K562 (cell line): ENCODE measurements at regions not wholly inside any gene's neighbourhood (a gene's known extent, or its start where the extent isn't known, plus 50 kb on each side); places are given as distances from the start of the nearest gene placed in this dataset.

Experiments
- ATAC-seq: fragments of 200-7000 bp; cut with Tn5 transposase; 3 replicates; pipeline ENCODE4 v1.9.1; 2020; ENCODE audit warnings: moderate library complexity
- BruUV-seq: library from RNA; stranded (reverse); fragments of 400-500 nt; replicated peaks from 2 replicates; lab custom pipeline; 2021; lab: Mats Ljungman, UMichigan
- CTCF ChIA-PET: fragments of 300-600 bp; formaldehyde crosslinking; extraction: SDS; loops from one replicate; lab custom pipeline; 2021; ENCODE audit warnings: low intra/inter-chr PET ratio; lab: Yijun Ruan, JAX
- POLR2A ChIA-PET: fragments of 300-600, 350-650 bp; sonication (Branson Sonifier 250); formaldehyde crosslinking; extraction: SDS; loops from one replicate; lab custom pipeline; 2021; ENCODE audit warnings: antibody characterized with exemption, inconsistent platforms; lab: Yijun Ruan, JAX
- DNase-seq, 4 experiments: peaks; one replicate each; pipeline versions ENCODE4 v3.0.0 to v3.0.0-alpha.2; 2011 to 2018; ENCODE audit warnings: low spot score in 3 of 4, mixed read lengths in 3 of 4; ENCODE audit errors: extremely low read depth in 1 of 4
- FAIRE-seq: peaks from 2 replicates; lab custom pipeline; 2011; peaks lifted over from hg19 to GRCh38; lab: Jason Lieb, UNC
- H2AFZ ChIP-seq: 2 replicates; pipeline ENCODE4 v1.6.0; 2011; ENCODE audit warnings: low read depth, low read length, control low read depth, inconsistent platforms
- H3K27ac ChIP-seq: fragments of 200-600 bp; 3 replicates; pipeline ENCODE4 v1.8.0; 2011; ENCODE audit warnings: low read depth, mild to moderate bottlenecking, control low read depth, inconsistent platforms, low read length, moderate library complexity, mixed read lengths; ENCODE audit errors: extremely low read depth
- H3K27me3 ChIP-seq, 2 experiments: fragments of 300-600 bp in 1 of 2; 2 replicates in 1 of 2; 3 replicates in 1 of 2; pipeline versions ENCODE4 v1.6.0 to v1.8.0; 2011; ENCODE audit warnings: inconsistent platforms in 2 of 2, low read length in 2 of 2, mild to moderate bottlenecking in 1 of 2, mixed read lengths in 1 of 2, moderate library complexity in 1 of 2; ENCODE audit not compliant: control insufficient read depth in 2 of 2, insufficient read depth in 2 of 2
- H3K36me3 ChIP-seq: fragments of 300-600 bp; 3 replicates; pipeline ENCODE4 v1.8.0; 2011; ENCODE audit warnings: mild to moderate bottlenecking, low read length, inconsistent platforms; ENCODE audit not compliant: control insufficient read depth, insufficient read depth
- H3K4me1 ChIP-seq, 2 experiments: fragments of 200-600 bp in 1 of 2; replicated peaks in 1 of 2; 2 replicates in 1 of 2; 3 replicates in 1 of 2; pipeline versions ENCODE4 v1.5.1 to v1.8.0; 2011; ENCODE audit warnings: inconsistent platforms in 2 of 2, low read length in 2 of 2, mild to moderate bottlenecking in 1 of 2, mixed read lengths in 1 of 2, moderate library complexity in 1 of 2; ENCODE audit not compliant: control insufficient read depth in 2 of 2, insufficient read depth in 2 of 2
- H3K4me2 ChIP-seq: 2 replicates; pipeline ENCODE4 v1.6.1; 2011; ENCODE audit warnings: low read length, control low read depth, inconsistent platforms, mixed read lengths; ENCODE audit not compliant: insufficient read depth
- H3K4me3 ChIP-seq: fragments of 200-600 bp; sonication (generic), shearing (Covaris generic); 2 replicates; pipeline ENCODE4 v1.5.1; 2016; ENCODE audit warnings: control low read depth, inconsistent platforms
- H3K79me2 ChIP-seq: fragments of 200-600 bp; 3 replicates; pipeline ENCODE4 v1.8.0; 2011; ENCODE audit warnings: low read length, inconsistent platforms; ENCODE audit not compliant: control insufficient read depth, insufficient read depth
- H3K9ac ChIP-seq, 2 experiments: 2 replicates each; pipeline versions ENCODE4 v1.6.0 to v1.6.1; 2011; ENCODE audit warnings: low read depth in 2 of 2, low read length in 2 of 2, control low read depth in 1 of 2, inconsistent platforms in 1 of 2, mild to moderate bottlenecking in 1 of 2, mixed read lengths in 1 of 2; ENCODE audit not compliant: insufficient read depth in 1 of 2
- H3K9me1 ChIP-seq: one replicate; pipeline ENCODE4 v1.6.0; 2011; ENCODE audit warnings: inconsistent platforms, mild to moderate bottlenecking, low read length, moderate library complexity; ENCODE audit not compliant: control insufficient read depth, insufficient read depth
- H3K9me3 ChIP-seq: replicated peaks from 2 replicates; pipeline ENCODE4 v1.5.1; 2011; ENCODE audit warnings: low read depth, low read length, inconsistent platforms; ENCODE audit not compliant: control insufficient read depth, insufficient read depth
- H4K20me1 ChIP-seq: replicated peaks from 2 replicates; pipeline ENCODE4 v1.6.1; 2011; ENCODE audit warnings: low read length, inconsistent platforms, mixed read lengths; ENCODE audit not compliant: control insufficient read depth, insufficient read depth
- BMI1 ChIP-seq: fragments of 150-350 bp; IDR thresholded peaks from 2 replicates; pipeline ENCODE4 v1.6.1; 2014; ENCODE audit warnings: low read length
- CBX8 ChIP-seq: fragments of 200-600 bp; sonication (generic); IDR thresholded peaks from 2 replicates; pipeline ENCODE4 v1.6.1; 2012; ENCODE audit warnings: borderline replicate concordance, mixed run types, low read depth, mild to moderate bottlenecking, moderate library complexity, mixed read lengths, low read length, control low read depth, inconsistent platforms; ENCODE audit not compliant: poor library complexity, severe bottlenecking; ENCODE audit errors: extremely low read depth
- FOXJ2 ChIP-seq: fragments of 200-800 bp; sonication (Bioruptor generic); IDR thresholded peaks from 2 replicates; pipeline ENCODE4 v1.6.1; 2016; ENCODE audit warnings: missing genetic modification characterization, missing compliant biosample characterization
- NONO ChIP-seq, 2 experiments: fragments of 200-400 bp in 1 of 2; fragments of 450-650 bp in 1 of 2; formaldehyde crosslinking in 1 of 2; IDR thresholded peaks; 2 replicates each; pipeline ENCODE4 v1.6.1; 2017; ENCODE audit warnings: low read depth in 2 of 2, mild to moderate bottlenecking in 2 of 2, moderate library complexity in 2 of 2, low read length in 1 of 2
- PHF20 ChIP-seq: fragments of 450-650 bp; IDR thresholded peaks from 2 replicates; pipeline ENCODE4 v1.6.1; 2018; ENCODE audit not compliant: partially characterized antibody
- POLR2H ChIP-seq: IDR thresholded peaks from 2 replicates; pipeline ENCODE4 v1.6.1; 2016; ENCODE audit warnings: missing genetic modification characterization, low read depth, mild to moderate bottlenecking, control low read depth, missing compliant biosample characterization, moderate library complexity
- PRMT5 ChIP-seq: sonication (generic); formaldehyde crosslinking; IDR thresholded peaks from 2 replicates; pipeline ENCODE4 v1.5.0; 2020; ENCODE audit warnings: missing genetic modification reagents
- RBM39 ChIP-seq: fragments of 200-400 bp; formaldehyde crosslinking; optimal IDR thresholded peaks from 2 replicates; pipeline ENCODE3; 2018; ENCODE audit warnings: low read depth, low read length
- RNF219 ChIP-seq: fragments of 250-450 bp; sonication (Bioruptor Pico); IDR thresholded peaks from 2 replicates; pipeline ENCODE4 v1.5.0; 2022; ENCODE audit warnings: mild to moderate bottlenecking
- SPI1 ChIP-seq: IDR thresholded peaks from 2 replicates; pipeline ENCODE4 v1.6.1; 2011; ENCODE audit warnings: low read depth, low read length, control low read depth, borderline replicate concordance
- ZBED1 ChIP-seq: IDR thresholded peaks from 2 replicates; pipeline ENCODE4 v1.6.1; 2014
- ZBTB12 ChIP-seq: fragments of 250-450 bp; sonication (Bioruptor Pico); IDR thresholded peaks from 2 replicates; pipeline ENCODE4 v1.4.0; 2020
- ZNF217 ChIP-seq: sonication (generic); formaldehyde crosslinking; IDR thresholded peaks from 2 replicates; pipeline ENCODE4 v1.8.0; 2022; ENCODE audit warnings: mild to moderate bottlenecking, missing genetic modification reagents
- ZNF655 ChIP-seq: fragments of 250-450 bp; sonication (Bioruptor Pico); IDR thresholded peaks from 2 replicates; pipeline ENCODE4 v1.5.0; 2021
- WGBS: fragments of 100-300 bp; shearing (Covaris generic); methylation state at CpG from one replicate; pipeline ENCODE4 v1.1.6; 2016; ENCODE audit warnings: low coverage, mixed read lengths; ENCODE audit not compliant: insufficient coverage; ENCODE audit errors: missing lambda C conversion rate; 5-methylcytosine and 5-hydroxymethylcytosine counted together
- in situ Hi-C: fragments of 300-500 bp; cut with MboI; formaldehyde crosslinking; loops from 4 replicates; pipeline ENCODE4 v1.15.0; 2018; ENCODE audit warnings: inconsistent platforms, mixed read lengths
- intact Hi-C: fragments of 100-400 bp; cut with micrococcal nuclease; formaldehyde crosslinking; loops from 2 replicates; pipeline ENCODE4 v1.14.2; 2022

GRCh38 chr2:66814916-66815315, 380.0 kb downstream of the MEIS1 start:
- 0% methylated on average over 1 of the region's 1 CpG for WGBS
- intact Hi-C loops = no loop called here

GRCh38 chr2:66815886-66816285, 381.0 kb downstream of the MEIS1 start:
- ATAC-seq = no peak
- no TSS peak for BruUV-seq
- POLR2A ChIA-PET = no interaction called here
- no peak for TF ChIP-seq PRMT5 (CRISPR knock-in tag)
- no peak for TF ChIP-seq NONO (IDR thresholded peaks at IDR 0.05; ENCODE audit: low read depth in 2 of 2, low read length in 1 of 2)
- TF ChIP-seq BMI1 = no peak
- no peak for TF ChIP-seq POLR2H (tag)
- no peak for TF ChIP-seq RNF219 (CRISPR knock-in tag)
- TF ChIP-seq ZBTB12 = no peak
- TF ChIP-seq RBM39 = no peak
- TF ChIP-seq PHF20 = no peak
- no peak for TF ChIP-seq ZNF217
- TF ChIP-seq CBX8 = no peak
- no peak for TF ChIP-seq ZNF655 (CRISPR knock-in tag)
- no peak for TF ChIP-seq ZBED1

More at GRCh38 chr2:66814916-66815315, 380.0 kb downstream of the MEIS1 start:
- FAIRE-seq (no peak), DNase-seq (no peak), ATAC-seq (no peak)
- Histone ChIP-seq H4K20me1 (no peaks in the 10 kb centered on the region), H3K9ac (no peak overlapping the region), H3K4me3 (no peak overlapping the region), H3K36me3 (no peaks in the 10 kb centered on the region), H3K9me3 (no peaks in the 10 kb centered on the region), H3K4me1 (no peaks in the 10 kb centered on the region), H3K27me3 (no peaks in the 10 kb centered on the region), H3K4me2 (no peak overlapping the region), H3K27ac (no peak overlapping the region), H2AFZ (no peak overlapping the region), H3K9me1 (no peaks in the 10 kb centered on the region), H3K79me2 (no peaks in the 10 kb centered on the region)
- ChIA-PET POLR2A (no interaction called here), CTCF (no interaction called here)
- in situ Hi-C loops = no loop called here
- TF ChIP-seq FOXJ2 = no peak
- TF ChIP-seq SPI1 = peak; percentile 9; the same call in 1 of the 2 replicates
- BruUV-seq = no TSS peak

More at GRCh38 chr2:66815886-66816285, 381.0 kb downstream of the MEIS1 start:
- no peak for DNase-seq
- FAIRE-seq = no peak
- CTCF ChIA-PET = no interaction called here
- Histone ChIP-seq H3K9me1 (no peaks in the 10 kb centered on the region), H3K79me2 (no peaks in the 10 kb centered on the region), H3K27me3 (no peaks in the 10 kb centered on the region), H3K36me3 (no peaks in the 10 kb centered on the region), H2AFZ (no peak overlapping the region), H3K4me3 (no peak overlapping the region), H3K9ac (no peak overlapping the region), H3K4me2 (no peak overlapping the region), H3K27ac (no peak overlapping the region), H3K9me3 (no peaks in the 10 kb centered on the region), H3K4me1 (no peaks in the 10 kb centered on the region), H4K20me1 (no peaks in the 10 kb centered on the region)
- WGBS = 0% methylated on average over 4 of the region's 4 CpGs
- intact Hi-C loops (no loop called here), in situ Hi-C loops (no loop called here)
